Neural progenitor cell (in vitro differentiated cells): ENCODE measurements at regions not wholly inside any gene's neighbourhood (a gene's known extent, or its start where the extent isn't known, plus 50 kb on each side); places are given as distances from the start of the nearest gene placed in this dataset.
"Not testable (repeated sequence)": the region's sequence is repeated elsewhere in the genome, so short reads cannot be mapped to it uniquely, and the experiment has no call there.

Experiments used
- DNase-seq: peaks from one replicate; pipeline ENCODE4 v3.0.0-alpha.2; 2016; ENCODE audit warnings: low spot score
- H2AFZ ChIP-seq: fragments of 200-600 bp; sonication (generic); replicated peaks from 2 replicates; pipeline ENCODE4 v1.6.1; 2016; ENCODE audit warnings: antibody characterized with exemption
- H3F3A ChIP-seq: fragments of 200-600 bp; sonication (generic); 2 replicates; pipeline ENCODE4 v1.6.1; 2016; ENCODE audit warnings: antibody characterized with exemption, low read depth
- H3K27ac ChIP-seq: fragments of 200-600 bp; sonication (generic); 2 replicates; pipeline ENCODE4 v1.5.1; 2016; ENCODE audit warnings: mild to moderate bottlenecking
- H3K27me3 ChIP-seq: fragments of 200-600 bp; sonication (generic); 2 replicates; pipeline ENCODE4 v1.6.1; 2016; ENCODE audit warnings: mild to moderate bottlenecking, moderate library complexity
- H3K36me3 ChIP-seq: fragments of 200-600 bp; sonication (generic); 2 replicates; pipeline ENCODE4 v1.5.1; 2016
- H3K4me1 ChIP-seq: fragments of 200-600 bp; sonication (generic); 2 replicates; pipeline ENCODE4 v1.6.1; 2016; ENCODE audit warnings: mixed run types
- H3K4me2 ChIP-seq: fragments of 200-600 bp; sonication (generic); 2 replicates; pipeline ENCODE4 v1.6.1; 2016
- H3K4me3 ChIP-seq: fragments of 200-600 bp; sonication (generic); 2 replicates; pipeline ENCODE4 v1.5.1; 2016
- H3K79me2 ChIP-seq: fragments of 200-600 bp; sonication (generic); 2 replicates; pipeline ENCODE4 v1.6.1; 2016; ENCODE audit warnings: low read depth
- H3K9ac ChIP-seq: fragments of 200-600 bp; sonication (generic); 2 replicates; pipeline ENCODE4 v1.6.1; 2016
- H3K9me3 ChIP-seq: fragments of 200-600 bp; sonication (generic); 2 replicates; pipeline ENCODE4 v1.5.1; 2016; ENCODE audit warnings: low read depth
- H4K20me1 ChIP-seq: fragments of 200-600 bp; sonication (generic); 2 replicates; pipeline ENCODE4 v1.6.1; 2016; ENCODE audit warnings: low read depth
- H3K27ac Mint-ChIP-seq: 3 replicates; pipeline ENCODE4 v1.8.0; 2021; ENCODE audit warnings: mixed read lengths
- H3K27me3 Mint-ChIP-seq: 2 replicates; pipeline ENCODE4 v1.8.0; 2022; ENCODE audit warnings: low read depth, mild to moderate bottlenecking, inconsistent platforms, moderate library complexity, mixed read lengths; ENCODE audit not compliant: insufficient read depth
- H3K36me3 Mint-ChIP-seq: 3 replicates; pipeline ENCODE4 v1.8.0; 2021; ENCODE audit warnings: mixed read lengths
- H3K4me1 Mint-ChIP-seq: 3 replicates; pipeline ENCODE4 v1.8.0; 2021; ENCODE audit warnings: mixed read lengths
- H3K4me3 Mint-ChIP-seq: 3 replicates; pipeline ENCODE4 v1.8.0; 2021; ENCODE audit warnings: mild to moderate bottlenecking, moderate library complexity, mixed read lengths
- H3K9me3 Mint-ChIP-seq: 3 replicates; pipeline ENCODE4 v1.8.0; 2020; ENCODE audit warnings: mixed read lengths
- EZH2 ChIP-seq: fragments of 200-600 bp; sonication (generic); IDR thresholded peaks from 2 replicates; pipeline ENCODE4 v1.6.1; 2017; ENCODE audit warnings: antibody characterized with exemption, mild to moderate bottlenecking, moderate library complexity
- EZH2phosphoT487 ChIP-seq: fragments of 200-600 bp; sonication (generic); IDR thresholded peaks from 2 replicates; pipeline ENCODE4 v1.6.1; 2017; ENCODE audit warnings: antibody characterized with exemption
- TF ChIP-seq, protein P1 (sequence below): fragments of 200-600 bp; sonication (generic); IDR thresholded peaks from 2 replicates; pipeline ENCODE4 v1.5.1; 2017; ENCODE audit warnings: antibody characterized with exemption, mild to moderate bottlenecking

DNA sequence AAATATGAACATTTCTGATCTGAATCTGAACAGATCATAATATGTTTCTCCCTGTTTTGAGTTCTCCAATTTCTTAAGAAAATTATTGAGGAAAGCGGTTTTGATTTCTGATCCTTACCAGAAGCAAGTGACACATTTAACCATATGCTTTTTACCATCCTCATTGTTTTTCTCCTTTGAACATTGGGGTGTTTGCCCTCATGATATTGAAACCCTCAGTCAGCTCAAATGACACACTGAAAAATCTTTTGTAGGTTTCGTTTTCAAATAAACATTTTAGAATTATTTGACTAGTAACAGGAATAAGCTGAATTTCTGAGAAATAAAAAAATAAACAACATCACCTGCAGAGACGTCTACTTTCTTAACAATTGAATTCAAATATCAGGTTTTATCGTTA lies 252.1 kb downstream of the DOK5 start:
- H3K27ac Mint-ChIP-seq = no peak overlapping the region
- H3K9me3 Mint-ChIP-seq = peaks cover 3% of the 10 kb centered on the region
- H4K20me1 ChIP-seq = no peaks in the 10 kb centered on the region
- H3K4me1 Mint-ChIP-seq = no peaks in the 10 kb centered on the region
- TF ChIP-seq EZH2phosphoT487 = no peak
- TF ChIP-seq, protein P1, sequence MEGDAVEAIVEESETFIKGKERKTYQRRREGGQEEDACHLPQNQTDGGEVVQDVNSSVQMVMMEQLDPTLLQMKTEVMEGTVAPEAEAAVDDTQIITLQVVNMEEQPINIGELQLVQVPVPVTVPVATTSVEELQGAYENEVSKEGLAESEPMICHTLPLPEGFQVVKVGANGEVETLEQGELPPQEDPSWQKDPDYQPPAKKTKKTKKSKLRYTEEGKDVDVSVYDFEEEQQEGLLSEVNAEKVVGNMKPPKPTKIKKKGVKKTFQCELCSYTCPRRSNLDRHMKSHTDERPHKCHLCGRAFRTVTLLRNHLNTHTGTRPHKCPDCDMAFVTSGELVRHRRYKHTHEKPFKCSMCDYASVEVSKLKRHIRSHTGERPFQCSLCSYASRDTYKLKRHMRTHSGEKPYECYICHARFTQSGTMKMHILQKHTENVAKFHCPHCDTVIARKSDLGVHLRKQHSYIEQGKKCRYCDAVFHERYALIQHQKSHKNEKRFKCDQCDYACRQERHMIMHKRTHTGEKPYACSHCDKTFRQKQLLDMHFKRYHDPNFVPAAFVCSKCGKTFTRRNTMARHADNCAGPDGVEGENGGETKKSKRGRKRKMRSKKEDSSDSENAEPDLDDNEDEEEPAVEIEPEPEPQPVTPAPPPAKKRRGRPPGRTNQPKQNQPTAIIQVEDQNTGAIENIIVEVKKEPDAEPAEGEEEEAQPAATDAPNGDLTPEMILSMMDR = no peak
- TF ChIP-seq EZH2 = no peak
- no peak overlapping the region for H2AFZ ChIP-seq
- H3K9ac ChIP-seq = no peak overlapping the region
- H3F3A ChIP-seq = no peaks in the 10 kb centered on the region
- no peaks in the 10 kb centered on the region for H3K27me3 ChIP-seq
- peaks cover 5% of the 10 kb centered on the region for H3K27me3 Mint-ChIP-seq
- no peaks in the 10 kb centered on the region for H3K79me2 ChIP-seq
- H3K4me3 Mint-ChIP-seq = no peak overlapping the region
- no peak overlapping the region for H3K4me3 ChIP-seq
- H3K27ac ChIP-seq = no peak overlapping the region
- no peaks in the 10 kb centered on the region for H3K36me3 ChIP-seq
- H3K36me3 Mint-ChIP-seq = no peaks in the 10 kb centered on the region
- DNase-seq = no peak
- H3K4me1 ChIP-seq = no peaks in the 10 kb centered on the region
- H3K9me3 ChIP-seq = no peaks in the 10 kb centered on the region
- no peak overlapping the region for H3K4me2 ChIP-seq

DNA sequence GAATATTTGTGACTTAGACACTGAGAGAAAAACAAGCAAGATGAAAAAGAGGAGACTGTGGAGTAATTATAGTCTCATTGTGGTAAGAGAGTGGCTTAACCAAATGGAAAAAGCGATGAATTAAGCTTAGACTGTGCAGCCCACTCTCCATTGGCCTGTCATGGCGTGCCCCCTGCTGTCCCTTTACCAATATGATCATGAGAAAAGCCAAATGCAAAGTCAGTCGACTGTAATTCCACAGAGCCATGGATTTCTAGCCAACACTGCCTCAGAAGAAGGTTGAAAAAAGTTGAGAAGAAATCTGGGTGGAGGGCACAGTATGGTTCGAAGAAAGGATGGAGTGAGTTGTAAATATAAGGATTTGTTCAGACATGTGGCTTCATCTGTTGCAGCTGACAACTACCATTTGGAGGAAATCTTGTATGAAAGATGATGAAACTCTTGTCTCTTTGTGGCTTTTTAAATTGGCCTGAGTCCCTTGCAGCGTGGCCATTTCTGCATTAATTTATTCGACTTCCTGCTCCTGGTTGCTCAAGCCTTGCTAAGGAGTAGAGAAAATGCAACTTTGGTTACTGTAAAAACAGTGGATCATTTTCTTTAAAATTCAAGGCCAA lies 251.4 kb downstream of the DOK5 start:
- no peak for DNase-seq
- Histone ChIP-seq H3K79me2 (no peaks in the 10 kb centered on the region), H3K4me3 (no peak overlapping the region), H2AFZ (no peak overlapping the region), H3K36me3 (no peaks in the 10 kb centered on the region), H3K9ac (no peak overlapping the region), H3K27ac (no peak overlapping the region), H3K27me3 (no peaks in the 10 kb centered on the region), H3K9me3 (no peaks in the 10 kb centered on the region), H3F3A (no peaks in the 10 kb centered on the region), H3K4me1 (no peaks in the 10 kb centered on the region), H3K4me2 (no peak overlapping the region), H4K20me1 (no peaks in the 10 kb centered on the region)
- Mint-ChIP-seq H3K4me1 (no peaks in the 10 kb centered on the region), H3K27ac (no peak overlapping the region), H3K9me3 (peaks cover 3% of the 10 kb centered on the region), H3K27me3 (peaks cover 5% of the 10 kb centered on the region), H3K36me3 (no peaks in the 10 kb centered on the region), H3K4me3 (no peak overlapping the region)
- TF ChIP-seq EZH2phosphoT487 = no peak
- TF ChIP-seq, protein P1 = no peak
- TF ChIP-seq EZH2 = no peak

DNA sequence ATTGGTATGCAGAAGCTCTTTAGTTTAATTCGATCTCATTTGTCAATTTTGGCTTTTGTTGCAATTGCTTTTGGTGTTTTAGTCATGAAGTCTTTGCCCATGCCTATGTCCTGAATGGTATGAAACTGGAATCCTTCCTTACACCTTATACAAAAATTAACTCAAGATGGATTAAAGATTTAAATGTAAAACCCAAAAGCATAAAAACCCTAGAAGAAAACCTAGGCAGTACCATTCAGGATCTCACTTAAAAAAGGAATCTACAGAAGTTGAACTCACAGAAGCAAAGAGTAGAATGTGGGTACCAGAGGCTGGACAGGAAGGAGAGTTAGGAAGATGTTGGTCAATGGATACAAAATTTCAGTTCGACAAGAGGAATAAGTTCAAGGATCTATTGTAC lies 249.9 kb downstream of the DOK5 start:
- H3K9me3 ChIP-seq, H3K27ac Mint-ChIP-seq, DNase-seq, H2AFZ ChIP-seq, H3K27me3 ChIP-seq, H3F3A ChIP-seq, H3K9me3 Mint-ChIP-seq, H3K4me1 Mint-ChIP-seq, H3K27me3 Mint-ChIP-seq, H3K36me3 Mint-ChIP-seq, H3K4me1 ChIP-seq, H3K9ac ChIP-seq, H3K4me2 ChIP-seq, H3K27ac ChIP-seq, H4K20me1 ChIP-seq, H3K4me3 ChIP-seq, H3K79me2 ChIP-seq, H3K4me3 Mint-ChIP-seq, H3K36me3 ChIP-seq: not testable (repeated sequence)

DNA sequence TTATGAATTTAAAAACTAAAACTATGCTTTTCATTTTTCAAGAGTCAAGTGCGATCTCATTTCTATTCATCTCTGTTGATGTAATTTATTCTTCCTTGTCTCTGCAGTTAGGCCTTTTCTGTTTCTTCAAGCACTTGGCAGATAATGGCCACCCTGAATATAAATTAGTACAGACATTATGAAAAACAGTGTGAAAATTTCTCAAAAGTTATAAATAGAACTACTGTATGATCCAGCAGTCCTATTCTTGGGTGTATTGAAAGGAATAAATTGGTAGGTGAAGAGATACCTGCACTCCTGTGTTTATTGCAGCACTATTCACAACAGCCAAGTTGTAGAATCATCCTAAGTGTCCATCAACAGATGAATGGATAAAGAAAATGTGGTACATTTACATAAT lies 248.3 kb downstream of the DOK5 start:
- TF ChIP-seq, protein P1 = no peak
- TF ChIP-seq EZH2phosphoT487 (no peak), EZH2 (no peak)
- no peaks in the 10 kb centered on the region for H3K36me3 ChIP-seq
- no peak overlapping the region for H3K27ac ChIP-seq
- H3K27me3 ChIP-seq = no peaks in the 10 kb centered on the region
- H3K4me1 ChIP-seq = no peaks in the 10 kb centered on the region
- H4K20me1 ChIP-seq = no peaks in the 10 kb centered on the region
- no peak overlapping the region for H3K4me2 ChIP-seq
- Mint-ChIP-seq H3K27ac (no peak overlapping the region), H3K4me3 (no peak overlapping the region), H3K4me1 (no peaks in the 10 kb centered on the region), H3K27me3 (peaks cover 5% of the 10 kb centered on the region), H3K36me3 (no peaks in the 10 kb centered on the region), H3K9me3 (peaks cover 3% of the 10 kb centered on the region)
- DNase-seq = no peak
- no peak overlapping the region for H2AFZ ChIP-seq
- H3K9me3 ChIP-seq = no peaks in the 10 kb centered on the region
- no peak overlapping the region for H3K4me3 ChIP-seq
- no peak overlapping the region for H3K9ac ChIP-seq
- no peaks in the 10 kb centered on the region for H3K79me2 ChIP-seq
- H3F3A ChIP-seq = no peaks in the 10 kb centered on the region
